ENCODE measurements at regions not wholly inside any gene's neighbourhood (a gene's known extent, or its start where the extent isn't known, plus 50 kb on each side); places are given as distances from the start of the nearest gene placed in this dataset.

GRCh38 chr3:5448246-5448645, 260.7 kb downstream of the EDEM1 start:
- no peak overlapping the region for H3K4me3 ChIP-seq (ENCODE audit: low read depth, low read length)
- no peak for TF ChIP-seq CTCF (IDR thresholded peaks at IDR 0.05; ENCODE audit: borderline replicate concordance, insufficient read depth, low read depth, low read length)

DNA sequence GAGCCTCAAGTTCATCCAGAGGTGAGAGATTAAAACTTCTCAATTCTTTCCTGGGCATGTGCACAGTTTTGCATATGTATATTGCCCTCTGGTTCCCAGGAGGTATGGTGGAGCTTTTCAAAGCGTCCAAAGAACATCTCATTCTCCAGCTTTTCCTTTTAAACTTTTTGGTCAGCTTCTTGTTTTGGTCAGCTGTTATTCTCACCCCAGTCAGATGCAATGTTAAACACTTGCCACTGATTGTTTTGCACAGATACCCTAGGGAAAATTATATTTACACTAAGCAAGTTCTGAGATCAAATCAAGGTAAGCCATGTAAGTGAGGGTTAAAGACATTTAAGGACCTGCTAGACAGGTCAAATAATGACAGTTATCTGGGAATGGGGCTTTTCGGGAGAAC, 261.3 kb downstream of the EDEM1 start:
- H3K4me3 ChIP-seq (ENCODE audit: low read depth, low read length): no peak overlapping the region
- TF ChIP-seq CTCF (IDR thresholded peaks at IDR 0.05; ENCODE audit: borderline replicate concordance, insufficient read depth, low read depth, low read length): no peak

DNA sequence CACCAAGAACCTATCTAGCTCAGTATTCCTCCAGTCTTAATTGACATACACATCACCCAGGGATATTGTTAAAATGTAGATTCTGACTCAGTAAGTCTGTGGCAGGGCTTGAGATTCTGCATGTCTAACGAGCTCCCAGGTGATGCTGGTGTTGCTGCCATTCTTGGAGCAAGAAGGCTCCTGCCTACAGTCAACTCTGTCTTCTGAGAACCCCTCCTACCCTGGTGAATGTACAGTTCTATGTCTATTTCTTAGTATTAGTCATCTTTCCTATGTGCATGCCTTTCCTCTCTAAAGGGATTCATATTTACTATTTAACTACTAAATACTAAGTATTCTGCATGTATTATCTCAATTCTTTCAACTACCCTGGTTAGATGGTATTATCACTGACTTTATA, 268.7 kb downstream of the EDEM1 start:
- TF ChIP-seq CTCF (IDR thresholded peaks at IDR 0.05; ENCODE audit: borderline replicate concordance, insufficient read depth, low read depth, low read length): no peak
- H3K4me3 ChIP-seq (ENCODE audit: low read depth, low read length): no peak overlapping the region

DNA sequence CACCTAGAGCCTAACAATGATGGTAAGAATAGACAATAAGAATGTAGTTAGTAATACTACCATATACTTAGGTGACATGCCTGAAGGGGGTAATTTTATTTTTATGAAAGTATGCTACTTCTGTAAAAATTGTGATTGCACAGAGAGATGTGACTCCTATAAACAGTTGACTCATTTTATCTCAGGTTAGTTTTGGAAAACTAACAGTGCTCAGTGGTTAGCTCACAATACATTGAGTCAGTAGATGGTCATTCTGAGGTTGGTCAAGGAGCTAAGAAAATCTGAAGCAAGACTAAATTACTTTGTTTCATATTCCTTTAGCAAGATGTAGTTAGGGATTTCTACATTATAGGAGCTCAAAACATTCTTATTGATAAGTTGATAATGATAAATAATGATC, 271.0 kb downstream of the EDEM1 start:
- no peak for TF ChIP-seq CTCF (IDR thresholded peaks at IDR 0.05; ENCODE audit: borderline replicate concordance, insufficient read depth, low read depth, low read length)
- no peak overlapping the region for H3K4me3 ChIP-seq (ENCODE audit: low read depth, low read length)

DNA sequence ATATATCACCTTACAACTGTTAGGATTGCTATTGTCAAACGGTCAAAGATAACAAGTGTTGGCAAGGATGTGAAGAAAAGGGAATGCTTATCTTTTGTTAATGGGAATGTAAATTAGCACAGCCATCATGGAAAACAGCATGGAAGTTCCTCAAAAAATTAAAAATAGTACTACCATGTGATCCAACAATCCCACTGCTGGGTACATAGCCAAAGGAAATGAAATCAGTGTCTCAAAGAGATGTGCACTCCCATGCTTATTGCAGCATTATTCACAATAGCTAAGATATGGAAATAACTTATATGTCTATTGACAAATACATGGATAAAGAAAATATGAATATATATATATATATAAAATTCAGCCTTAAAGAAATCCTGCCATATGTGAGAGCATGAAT, 274.6 kb downstream of the EDEM1 start:
- no peak for TF ChIP-seq CTCF (IDR thresholded peaks at IDR 0.05; ENCODE audit: borderline replicate concordance, insufficient read depth, low read depth, low read length)
- no peak overlapping the region for H3K4me3 ChIP-seq (ENCODE audit: low read depth, low read length)

GRCh38 chr3:5463991-5464390, 276.5 kb downstream of the EDEM1 start:
- TF ChIP-seq CTCF (IDR thresholded peaks at IDR 0.05; ENCODE audit: borderline replicate concordance, insufficient read depth, low read depth, low read length): no peak

DNA sequence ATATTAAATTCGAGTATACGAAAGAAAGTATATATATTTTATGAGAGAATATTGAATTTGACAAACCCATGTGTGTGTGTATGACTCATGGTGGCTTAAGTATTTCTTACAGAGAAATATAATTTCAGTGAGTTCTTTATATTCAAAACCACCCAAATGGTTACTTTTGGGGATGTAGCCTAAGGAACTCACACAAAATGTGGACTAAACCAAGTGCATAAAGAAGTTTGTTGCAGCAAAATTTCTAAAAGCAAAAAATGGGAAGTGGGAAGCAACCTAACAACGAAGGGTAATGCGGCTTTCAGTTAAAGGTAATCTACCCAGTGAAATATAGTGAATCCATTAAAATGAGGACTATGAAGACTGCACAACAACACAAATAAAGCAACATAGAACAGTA, 277.1 kb downstream of the EDEM1 start:
- TF ChIP-seq CTCF (IDR thresholded peaks at IDR 0.05; ENCODE audit: borderline replicate concordance, insufficient read depth, low read depth, low read length): no peak
- no peak overlapping the region for H3K4me3 ChIP-seq (ENCODE audit: low read depth, low read length)

More at GRCh38 chr3:5463991-5464390, 276.5 kb downstream of the EDEM1 start:
- no peak overlapping the region for H3K4me3 ChIP-seq (ENCODE audit: low read depth, low read length)
